Panc1 (cell line): ENCODE measurements at regions not wholly inside any gene's neighbourhood (a gene's known extent, or its start where the extent isn't known, plus 50 kb on each side); places are given as distances from the start of the nearest gene placed in this dataset.

ENCODE experiments used
- ATAC-seq: fragments of 200-7000 bp; cut with Tn5 transposase; 2 replicates; pipeline ENCODE4 v1.9.1; 2020; ENCODE audit warnings: mild to moderate bottlenecking, moderate library complexity
- BruUV-seq: library from RNA; stranded (reverse); fragments of 400-500 nt; replicated peaks from 2 replicates; lab custom pipeline; 2021; lab: Mats Ljungman, UMichigan
- CTCF ChIA-PET: fragments of 300-600 bp; sonication (Branson Sonifier 250); formaldehyde crosslinking; loops from one replicate; lab custom pipeline; 2022; ENCODE audit warnings: antibody characterized with exemption; lab: Charles Lee
- POLR2A ChIA-PET: fragments of 300-600 bp; sonication (Branson Sonifier 250); formaldehyde crosslinking; loops from one replicate; lab custom pipeline; 2022; ENCODE audit warnings: antibody characterized with exemption; lab: Charles Lee
- DNase-seq: peaks from one replicate; pipeline ENCODE4 v3.0.0-alpha.2; 2010; ENCODE audit warnings: low read depth, low spot score
- H3K27ac ChIP-seq: 2 replicates; pipeline ENCODE4 v1.5.1; 2011; ENCODE audit warnings: mild to moderate bottlenecking, low read length, inconsistent platforms
- H3K27me3 ChIP-seq: fragments of 200-500 bp; sonication (Bioruptor generic); 2 replicates; pipeline ENCODE4 v1.6.0; 2014; ENCODE audit warnings: low read length, inconsistent platforms; ENCODE audit not compliant: control insufficient read depth, insufficient read depth
- H3K36me3 ChIP-seq: fragments of 200-500 bp; sonication (Bioruptor generic); 2 replicates; pipeline ENCODE4 v1.5.1; 2014; ENCODE audit warnings: inconsistent platforms, mild to moderate bottlenecking, low read length, moderate library complexity; ENCODE audit not compliant: control insufficient read depth, insufficient read depth
- H3K4me1 ChIP-seq: 2 replicates; pipeline ENCODE4 v1.5.1; 2011; ENCODE audit warnings: inconsistent platforms, mild to moderate bottlenecking, low read length, moderate library complexity; ENCODE audit not compliant: control insufficient read depth, insufficient read depth
- H3K4me3 ChIP-seq, 2 experiments: 2 replicates each; pipeline ENCODE4 v1.5.1; 2011 to 2012; ENCODE audit warnings: low read depth in 2 of 2, low read length in 2 of 2, mild to moderate bottlenecking in 2 of 2, inconsistent platforms in 1 of 2, moderate library complexity in 1 of 2
- H3K9me3 ChIP-seq: fragments of 200-500 bp; sonication (Bioruptor generic); 2 replicates; pipeline ENCODE4 v1.5.1; 2014; ENCODE audit warnings: low read depth, mild to moderate bottlenecking, inconsistent platforms, low read length, moderate library complexity; ENCODE audit not compliant: control insufficient read depth, insufficient read depth
- CTCF ChIP-seq: fragments of 450-650 bp; IDR thresholded peaks from 2 replicates; pipeline ENCODE4 v1.5.1; 2017; ENCODE audit warnings: mild to moderate bottlenecking
- POLR2AphosphoS5 ChIP-seq: IDR thresholded peaks from 2 replicates; pipeline ENCODE4 v1.6.1; 2012; ENCODE audit warnings: mild to moderate bottlenecking, low read depth, low read length, moderate library complexity
- REST ChIP-seq, 2 experiments: IDR thresholded peaks; 2 replicates each; pipeline ENCODE4 v1.6.1; 2011 to 2012; ENCODE audit warnings: low read depth in 2 of 2, control low read depth in 1 of 2, low read length in 1 of 2, mild to moderate bottlenecking in 1 of 2, moderate library complexity in 1 of 2; ENCODE audit not compliant: insufficient read depth in 1 of 2
- SIN3A ChIP-seq: IDR thresholded peaks from 2 replicates; pipeline ENCODE4 v1.6.1; 2012; ENCODE audit warnings: low read depth, mild to moderate bottlenecking, low read length, moderate library complexity, borderline replicate concordance; ENCODE audit not compliant: insufficient read depth
- TCF7L2 ChIP-seq: IDR thresholded peaks from 2 replicates; pipeline ENCODE4 v1.6.1; 2011; ENCODE audit warnings: mild to moderate bottlenecking, low read depth, low read length, inconsistent platforms
- in situ Hi-C: cut with HindIII; loops from 2 replicates; pipeline ENCODE4 v1.10.0; 2016; ENCODE audit warnings: low sequenced_read_pairs, low pct_unique_long_range_greater_than_20kb
- intact Hi-C: fragments of 100-400 bp; cut with micrococcal nuclease; formaldehyde crosslinking; loops from one replicate; pipeline ENCODE4 v1.10.0; 2022; ENCODE audit not compliant: unreplicated experiment

GRCh38 chr4:13917015-13917414, 289.5 kb upstream of the BOD1L1 start:
- DNase-seq (no peak), ATAC-seq (no peak)
- in situ Hi-C loops (no loop called here), intact Hi-C loops (no loop called here)
- no peaks in the 10 kb centered on the region for H3K9me3 ChIP-seq
- H3K27ac ChIP-seq = no peak overlapping the region
- H3K27me3 ChIP-seq = no peaks in the 10 kb centered on the region
- no peaks in the 10 kb centered on the region for H3K36me3 ChIP-seq
- TF ChIP-seq POLR2AphosphoS5 = no peak
- TF ChIP-seq REST (IDR thresholded peaks at IDR 0.05; ENCODE audit: insufficient read depth in 1 of 2, low read depth in 2 of 2, low read length in 1 of 2) = no peak
- TF ChIP-seq CTCF = no peak
- no peak for TF ChIP-seq TCF7L2
- no peak for TF ChIP-seq SIN3A
- no TSS peak for BruUV-seq
- no peaks in the 10 kb centered on the region for H3K4me1 ChIP-seq
- POLR2A ChIA-PET = no interaction called here
- no peak overlapping the region for H3K4me3 ChIP-seq
- CTCF ChIA-PET = no interaction called here

- intact Hi-C loops = no loop called here
- no peak overlapping the region for H3K4me3 ChIP-seq
- no TSS peak for BruUV-seq
- POLR2A ChIA-PET = no interaction called here
- H3K27ac ChIP-seq = no peak overlapping the region
- no peak for TF ChIP-seq CTCF
- no peak for TF ChIP-seq REST (IDR thresholded peaks at IDR 0.05; ENCODE audit: insufficient read depth in 1 of 2, low read depth in 2 of 2, low read length in 1 of 2)
- TF ChIP-seq SIN3A = no peak
- TF ChIP-seq POLR2AphosphoS5 = no peak
- TF ChIP-seq TCF7L2 = no peak
- H3K36me3 ChIP-seq = no peaks in the 10 kb centered on the region
- no peaks in the 10 kb centered on the region for H3K9me3 ChIP-seq
- no peaks in the 10 kb centered on the region for H3K27me3 ChIP-seq
- in situ Hi-C loops = no loop called here
- no peak for DNase-seq
- no peak for ATAC-seq
- no peaks in the 10 kb centered on the region for H3K4me1 ChIP-seq
- CTCF ChIA-PET = no interaction called here
Measured at GRCh38 chr4:13918110-13918509, 290.6 kb upstream of the BOD1L1 start.
